HG03060 (cell line): ENCODE measurements at regions not wholly inside any gene's neighbourhood (a gene's known extent, or its start where the extent isn't known, plus 50 kb on each side); places are given as distances from the start of the nearest gene placed in this dataset.

ENCODE experiments used
- ATAC-seq: cut with Tn5 transposase; IDR thresholded peaks from one replicate; pipeline ENCODE4 v1.9.1; 2021; ENCODE audit warnings: low read depth, moderate number of reproducible peaks; ENCODE audit not compliant: unreplicated experiment

DNA sequence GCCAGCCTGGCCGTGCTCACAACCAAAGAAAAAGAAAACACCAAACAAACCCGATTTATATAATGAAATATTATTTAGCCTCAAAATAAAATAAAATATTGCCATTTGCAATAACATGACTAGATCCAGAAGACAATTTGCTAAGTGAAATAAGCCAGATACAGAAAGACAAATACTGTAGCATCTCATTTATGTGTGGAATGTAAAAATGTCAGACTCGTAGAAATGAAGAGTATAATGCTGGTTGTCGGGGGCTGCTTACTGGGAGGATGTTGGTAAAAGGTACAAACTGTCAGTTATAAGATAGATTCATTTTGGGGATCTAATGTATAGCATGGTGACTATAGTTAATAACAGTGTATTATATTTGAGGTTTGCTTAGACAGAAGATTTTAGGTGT, 269.7 kb downstream of the THBS2 start:
- ATAC-seq: no peak

DNA sequence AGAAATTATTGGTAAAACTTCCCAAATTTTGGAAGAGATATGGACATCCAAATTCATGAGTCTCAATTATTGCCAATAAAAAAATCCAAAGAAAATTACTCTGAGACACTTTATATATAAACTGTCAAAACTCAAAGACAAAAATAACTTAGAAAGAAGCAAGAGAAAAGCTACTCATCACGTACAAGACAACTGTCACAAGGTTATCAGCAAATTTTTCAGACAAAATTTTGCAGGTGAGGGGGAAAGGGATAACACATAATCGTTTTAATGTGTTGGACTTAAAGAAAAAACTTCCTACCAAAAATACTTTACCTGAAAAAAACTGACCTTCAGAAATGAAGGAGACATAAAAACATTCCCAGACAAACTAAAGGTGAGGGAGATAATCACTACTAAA, 272.5 kb downstream of the THBS2 start:
- no peak for ATAC-seq

GRCh38 chr6:168979254-168979653, 274.4 kb downstream of the THBS2 start:
- ATAC-seq: no peak

GRCh38 chr6:168972128-168972527, 281.5 kb downstream of the THBS2 start:
- ATAC-seq: no peak

DNA sequence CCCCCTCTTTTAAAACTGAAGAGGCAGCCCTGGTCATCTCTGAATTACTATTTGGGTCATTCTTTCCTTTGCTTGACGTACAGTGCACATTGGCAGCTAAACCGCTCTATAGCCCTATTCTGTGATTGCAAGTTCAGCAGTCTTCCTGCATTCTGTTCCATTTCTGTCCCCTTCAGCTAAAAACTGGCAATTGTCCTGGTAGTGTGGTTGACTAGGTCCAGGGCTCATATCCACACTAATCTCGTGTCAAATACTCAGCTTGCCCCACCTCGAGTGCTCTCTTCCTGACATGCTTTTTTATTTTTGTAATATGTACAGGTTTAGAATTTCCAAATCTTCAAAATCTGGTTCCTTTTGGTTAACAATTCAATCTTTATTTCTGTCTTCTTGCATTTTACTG, 282.1 kb downstream of the THBS2 start:
- ATAC-seq: no peak

DNA sequence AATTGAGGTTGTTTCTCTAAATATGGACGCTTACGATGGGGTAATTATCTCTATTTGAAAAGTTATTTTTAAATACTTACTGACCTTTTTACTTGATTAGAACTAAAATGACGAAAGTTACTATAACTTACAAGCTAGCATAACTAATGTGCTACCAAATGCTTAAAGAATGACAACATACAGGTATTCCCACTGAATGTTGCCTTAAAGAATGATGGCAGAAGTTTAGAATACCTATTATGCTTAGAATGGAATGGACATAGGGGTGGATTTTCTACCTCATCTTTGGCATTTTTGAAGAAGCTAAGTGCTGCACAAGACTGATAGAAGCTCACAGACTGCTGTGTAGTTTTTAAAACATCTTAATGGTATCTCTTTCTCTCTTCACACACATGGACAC, 284.8 kb downstream of the THBS2 start:
- ATAC-seq: no peak

DNA sequence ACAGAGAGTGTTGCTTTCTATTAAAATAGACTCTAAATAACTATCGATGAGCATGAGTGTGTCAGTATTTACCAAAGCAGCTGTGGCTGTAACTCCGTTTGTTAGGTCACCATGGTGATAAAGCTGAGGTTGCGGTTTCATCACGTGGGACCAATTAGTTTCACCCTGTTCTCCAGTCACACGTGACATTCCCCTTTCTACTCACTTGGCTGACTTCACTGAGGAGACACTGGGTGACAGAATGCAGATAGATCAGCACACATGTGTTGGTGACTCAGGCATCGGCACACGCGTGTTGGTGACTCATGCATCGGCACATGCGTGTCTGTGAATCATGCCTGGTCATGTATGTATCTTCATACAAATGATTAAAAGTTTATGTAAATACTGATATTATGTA, 285.4 kb downstream of the THBS2 start:
- ATAC-seq: no peak

DNA sequence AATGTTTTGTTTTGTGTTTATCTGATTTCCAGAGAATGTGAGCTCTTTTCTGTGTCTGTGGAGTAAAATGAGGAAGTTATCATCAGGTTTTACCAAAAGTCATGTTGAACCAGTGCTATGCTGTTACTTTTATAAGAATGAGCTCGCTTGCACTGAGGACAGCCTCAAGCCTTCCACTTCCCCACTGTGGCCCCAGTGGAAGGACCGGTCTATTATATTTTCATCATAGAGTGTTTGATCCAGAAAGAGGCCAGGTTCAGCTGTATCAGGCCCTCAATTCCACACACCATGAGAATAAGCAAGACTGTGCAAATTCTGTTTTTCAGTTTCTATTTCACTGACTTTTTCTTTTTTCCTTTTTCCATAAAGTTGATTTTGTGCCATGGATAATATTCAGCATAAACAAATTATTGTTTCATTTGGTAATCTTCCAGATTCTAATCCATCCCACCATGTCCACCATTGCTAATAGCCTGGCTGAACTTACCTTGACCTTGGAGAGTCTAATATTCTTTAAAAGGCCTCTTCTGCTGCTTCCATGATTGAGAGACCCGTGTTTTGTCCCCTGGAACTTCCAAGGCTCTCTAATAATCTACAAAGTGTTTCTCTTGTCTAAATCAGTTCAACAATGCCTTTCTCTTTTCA, 286.2 kb downstream of the THBS2 start:
- ATAC-seq: no peak

- ATAC-seq: no peak
Observed at GRCh38 chr6:168964138-168964835, 289.4 kb downstream of the THBS2 start.

GRCh38 chr6:168962886-168963285, 290.8 kb downstream of the THBS2 start:
- no peak for ATAC-seq

GRCh38 chr6:168961264-168961656, 292.4 kb downstream of the THBS2 start:
- ATAC-seq: no peak

DNA sequence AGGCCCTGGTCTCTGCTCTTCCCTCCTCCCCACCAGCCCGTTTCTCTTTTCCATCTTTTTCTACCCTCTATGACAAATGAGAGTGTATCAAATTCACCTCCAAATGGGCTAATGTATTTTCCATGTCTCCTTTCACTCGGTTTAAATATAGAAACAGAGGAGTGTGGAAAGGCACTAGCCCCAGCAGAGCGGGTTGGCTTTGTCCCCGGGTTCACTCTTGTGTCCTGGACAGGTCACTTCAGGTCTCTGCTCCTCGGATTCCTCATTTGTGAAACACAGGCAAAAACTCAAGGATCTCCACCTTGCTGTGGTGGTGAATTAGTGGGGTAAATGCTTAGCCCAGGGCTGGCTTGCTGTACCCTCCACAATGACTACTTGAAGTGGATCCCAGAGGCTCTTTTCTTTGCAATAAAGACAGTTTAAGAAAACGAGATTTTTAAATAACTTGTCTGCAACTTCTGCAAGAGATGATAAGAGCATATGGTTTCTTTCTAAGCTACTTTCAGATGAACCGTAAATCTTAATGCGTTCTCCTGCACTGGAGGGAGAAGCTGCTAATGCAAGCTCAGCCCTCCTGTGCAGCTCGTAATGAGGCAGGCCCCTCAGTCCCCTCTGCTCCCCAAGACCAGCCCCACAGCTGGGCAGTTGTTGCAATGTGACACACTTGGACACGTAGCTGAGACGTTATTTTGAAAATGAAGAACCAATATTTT, 292.9 kb downstream of the THBS2 start:
- ATAC-seq: no peak

DNA sequence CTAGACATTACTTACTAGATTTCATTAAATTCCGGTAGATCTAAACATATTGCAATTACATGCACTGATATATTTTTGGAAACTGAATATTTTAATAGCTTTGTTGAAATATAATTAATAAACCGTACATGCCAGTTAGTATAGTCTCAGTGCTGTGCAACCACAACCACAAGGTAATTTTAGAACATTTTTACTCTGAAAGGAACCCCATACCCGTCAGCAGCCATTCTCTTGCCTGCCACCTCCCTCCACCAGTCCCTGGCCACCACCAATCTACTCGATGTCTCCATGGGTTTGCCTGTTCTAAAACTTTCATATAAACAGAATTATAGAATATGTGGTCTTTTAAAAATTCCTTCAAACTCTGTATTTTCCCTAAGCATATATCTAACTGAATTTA, 293.9 kb downstream of the THBS2 start:
- no peak for ATAC-seq

DNA sequence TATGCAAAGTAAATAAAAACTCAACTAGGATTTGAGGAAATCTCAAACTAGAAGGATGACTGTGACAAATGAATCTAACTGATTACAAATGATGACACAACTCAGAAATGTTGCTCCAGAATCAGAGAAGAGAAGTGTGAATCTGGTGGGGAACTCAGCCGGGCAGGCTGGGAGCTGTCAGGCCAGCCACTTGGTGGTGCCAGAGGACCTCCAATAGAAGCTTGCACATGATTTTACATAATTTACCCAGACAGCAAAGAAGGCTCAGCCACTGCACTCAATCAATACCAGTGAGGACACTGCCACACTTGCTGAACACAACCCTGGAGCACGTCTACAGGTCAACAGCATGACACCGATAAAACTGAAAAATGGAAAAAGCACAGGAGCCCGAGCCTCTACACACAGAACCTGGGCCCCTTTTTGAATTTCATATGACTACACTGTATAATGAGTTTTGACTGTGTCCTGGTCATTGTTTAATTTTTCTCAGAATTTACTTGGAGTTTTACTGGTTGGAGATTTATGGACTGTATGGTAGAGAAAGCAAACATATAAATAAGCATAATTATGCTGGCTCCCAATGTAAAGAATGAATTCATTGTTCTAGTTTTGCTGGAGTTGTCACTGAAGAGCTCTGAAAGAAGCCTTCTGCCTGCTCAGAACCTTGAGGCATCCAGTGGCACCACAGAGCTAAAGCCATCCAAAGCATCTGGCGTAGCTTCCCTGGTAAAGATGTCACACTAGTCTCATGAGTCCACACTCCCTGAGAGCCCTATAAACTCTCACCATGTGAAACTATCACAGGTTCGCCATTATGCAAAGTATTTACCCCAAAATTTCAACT, 296.5 kb downstream of the THBS2 start:
- ATAC-seq: peak; percentile 70

DNA sequence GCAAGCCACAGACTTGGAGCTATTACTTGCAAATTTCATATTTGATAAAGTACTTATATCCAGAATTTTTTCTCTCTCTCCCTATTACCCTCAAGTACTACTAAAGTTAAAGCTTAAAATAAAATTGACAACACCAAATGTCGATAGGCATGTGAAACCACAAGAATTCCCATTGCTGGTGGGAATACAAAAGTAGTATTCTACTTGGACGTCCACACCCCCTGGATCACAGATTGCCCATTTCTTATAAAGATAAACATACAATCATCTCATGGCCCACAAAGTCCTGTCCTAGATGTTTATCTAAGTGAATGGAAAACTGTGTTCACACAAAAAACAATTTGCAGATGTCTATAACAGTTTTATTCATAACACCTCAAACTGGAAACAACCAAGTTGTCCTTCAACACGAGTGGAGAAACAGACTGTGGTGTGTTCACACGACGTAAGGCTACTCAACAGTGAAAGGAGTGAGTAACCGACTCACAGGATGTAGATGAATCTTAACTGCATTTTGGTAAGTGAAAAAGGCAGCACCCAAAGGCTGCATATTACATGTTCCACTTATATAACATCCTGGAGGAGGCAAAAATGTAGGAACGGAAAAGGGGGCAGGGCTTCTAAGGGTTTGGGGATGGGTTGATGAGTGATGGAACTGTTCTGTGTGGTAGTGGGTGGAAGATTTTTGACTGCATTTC, 297.4 kb downstream of the THBS2 start:
- no peak for ATAC-seq

DNA sequence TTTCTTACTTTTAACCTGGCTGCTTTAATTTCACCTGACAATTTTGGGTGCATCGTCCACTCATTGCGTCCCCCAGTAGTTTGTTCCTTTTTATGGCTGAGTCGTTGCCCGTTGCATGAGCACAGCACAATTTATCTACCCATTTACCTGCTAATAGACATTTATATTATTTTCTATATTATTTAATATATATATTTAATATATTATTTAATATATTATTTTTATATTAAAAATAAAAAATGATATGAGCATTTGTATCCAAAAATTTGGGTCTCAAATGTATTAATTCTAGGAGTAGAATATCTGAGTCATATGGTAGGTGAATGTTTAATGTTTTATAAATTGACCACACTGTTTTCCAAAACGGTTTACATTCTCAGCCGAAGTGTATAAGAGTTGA, 300.2 kb downstream of the THBS2 start:
- no peak for ATAC-seq

- ATAC-seq: no peak
Observed at GRCh38 chr6:168951217-168951616, 302.4 kb downstream of the THBS2 start.

DNA sequence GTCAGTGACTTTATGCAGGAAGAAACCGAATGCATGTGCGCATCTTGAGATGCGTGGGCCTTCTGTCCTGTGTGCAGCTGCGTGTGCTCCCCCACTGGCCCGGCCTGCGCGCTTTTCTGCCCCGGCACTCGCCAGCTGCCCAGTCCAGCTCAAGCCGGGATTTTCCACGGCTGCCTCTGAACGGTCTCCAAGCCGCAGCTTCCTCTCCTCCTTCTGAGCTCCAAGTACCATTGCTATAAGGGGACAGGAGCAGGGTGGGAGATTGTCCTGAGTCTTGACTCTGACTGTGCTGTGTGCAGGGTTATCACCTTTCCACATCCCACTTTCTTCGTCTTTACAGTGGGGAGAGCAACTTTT, 302.8 kb downstream of the THBS2 start:
- no peak for ATAC-seq

DNA sequence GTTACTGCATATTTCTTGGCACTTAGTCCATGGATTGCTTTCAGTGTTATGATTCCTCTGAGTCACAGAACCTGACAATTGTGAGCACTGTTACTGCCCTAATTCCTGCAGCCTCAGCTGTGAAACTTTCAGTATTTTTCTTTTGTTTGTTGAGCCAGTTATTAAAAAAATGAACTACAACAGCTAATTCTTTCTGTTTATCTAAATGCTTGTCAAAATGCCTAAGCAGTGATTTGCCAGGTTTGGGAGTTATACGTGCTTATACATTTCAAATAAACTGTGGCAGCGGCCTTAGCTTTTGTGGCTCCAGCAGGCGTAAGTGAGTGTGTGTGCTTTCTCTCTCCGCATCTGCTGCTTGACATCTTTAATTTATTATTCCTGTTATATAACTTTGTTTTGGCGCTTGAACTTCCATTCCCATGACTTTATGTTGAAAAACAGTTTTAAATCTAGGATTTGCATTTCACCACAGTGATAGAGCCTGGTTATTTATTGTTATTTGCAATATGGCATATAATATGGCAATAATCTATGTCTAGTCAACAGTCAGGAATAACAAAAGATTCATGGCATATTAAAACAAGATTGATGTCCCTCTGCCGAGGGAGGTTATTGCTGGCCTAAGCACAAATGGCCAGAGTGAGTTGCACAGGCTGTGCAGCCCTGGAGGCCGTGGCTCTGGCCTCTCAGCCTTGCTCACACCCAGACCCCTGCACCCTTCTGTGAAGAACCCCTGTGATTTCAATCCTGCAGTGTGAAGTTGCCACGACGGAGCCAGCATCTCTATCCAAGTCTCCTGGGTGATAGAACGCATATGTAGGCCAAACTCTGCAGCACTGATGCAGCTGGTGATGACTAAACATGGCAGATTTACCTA, 303.4 kb downstream of the THBS2 start:
- ATAC-seq: no peak
